H1 (cell line): ENCODE measurements at regions not wholly inside any gene's neighbourhood (a gene's known extent, or its start where the extent isn't known, plus 50 kb on each side); places are given as distances from the start of the nearest gene placed in this dataset.

ENCODE experiments used
- CTCF ChIA-PET: fragments of 300-600 bp; sonication (Branson Sonifier 250); formaldehyde crosslinking; loops from one replicate; lab custom pipeline; 2021; ENCODE audit not compliant: partially characterized antibody; lab: Charles Lee
- POLR2A ChIA-PET: fragments of 300-600 bp; sonication (Branson Sonifier 250); formaldehyde crosslinking; loops from one replicate; lab custom pipeline; 2021; ENCODE audit warnings: inconsistent platforms; ENCODE audit not compliant: partially characterized antibody; lab: Charles Lee
- DNase-seq, 2 experiments: peaks; one replicate each; pipeline versions ENCODE4 v3.0.0 to v3.0.0-alpha.2; 2010 to 2022; ENCODE audit warnings: low spot score in 2 of 2, low read depth in 1 of 2, mixed read lengths in 1 of 2
- FAIRE-seq: peaks from 2 replicates; lab custom pipeline; 2011; peaks lifted over from hg19 to GRCh38; lab: Jason Lieb, UNC
- H2AFZ ChIP-seq: 2 replicates; pipeline ENCODE4 v1.8.1; 2012; ENCODE audit warnings: low read length, inconsistent platforms
- H2AK5ac ChIP-seq: 2 replicates; pipeline ENCODE4 v1.6.1; 2013; ENCODE audit warnings: low read depth, low read length
- H2BK120ac ChIP-seq: replicated peaks from 2 replicates; pipeline ENCODE3; 2013; ENCODE audit warnings: low read depth, low read length, inconsistent platforms
- H2BK12ac ChIP-seq: 2 replicates; pipeline ENCODE4 v1.6.1; 2013; ENCODE audit warnings: low read depth, low read length
- H2BK15ac ChIP-seq: 2 replicates; pipeline ENCODE4 v1.6.1; 2013; ENCODE audit warnings: low read length
- H2BK20ac ChIP-seq: 2 replicates; pipeline ENCODE4 v1.6.1; 2013; ENCODE audit warnings: low read length
- H2BK5ac ChIP-seq: 2 replicates; pipeline ENCODE4 v1.6.1; 2013; ENCODE audit warnings: low read depth, low read length
- H3K14ac ChIP-seq: 2 replicates; pipeline ENCODE4 v1.6.1; 2013; ENCODE audit warnings: inconsistent platforms; ENCODE audit not compliant: insufficient read length
- H3K18ac ChIP-seq: 2 replicates; pipeline ENCODE4 v1.6.1; 2013; ENCODE audit warnings: low read length; ENCODE audit errors: extremely low read depth
- H3K23ac ChIP-seq: 2 replicates; pipeline ENCODE4 v1.6.1; 2013; ENCODE audit warnings: inconsistent platforms; ENCODE audit not compliant: insufficient read length
- H3K23me2 ChIP-seq: 2 replicates; pipeline ENCODE4 v1.6.1; 2013; ENCODE audit warnings: low read depth, low read length
- H3K27ac ChIP-seq: 2 replicates; pipeline ENCODE4 v1.6.1; 2011; ENCODE audit warnings: low read depth, low read length, inconsistent platforms
- H3K27me3 ChIP-seq, 4 experiments: replicated peaks in 1 of 4; 1 replicate in 1 of 4; 2 replicates in 3 of 4; pipeline versions ENCODE4 v1.6.1 to v1.8.1; 2011 to 2013; ENCODE audit warnings: low read length in 3 of 4, mild to moderate bottlenecking in 3 of 4, inconsistent platforms in 2 of 4, mixed read lengths in 2 of 4, moderate library complexity in 1 of 4; ENCODE audit not compliant: control insufficient read depth in 3 of 4, insufficient read depth in 3 of 4; ENCODE audit errors: extremely low read depth in 1 of 4
- H3K36me3 ChIP-seq, 4 experiments: 2 replicates each; pipeline versions ENCODE4 v1.6.1 to v1.8.1; 2011 to 2013; ENCODE audit warnings: mild to moderate bottlenecking in 4 of 4, low read length in 3 of 4, moderate library complexity in 2 of 4, control low read depth in 1 of 4, inconsistent platforms in 1 of 4; ENCODE audit not compliant: insufficient read depth in 4 of 4, control insufficient read depth in 2 of 4
- H3K4ac ChIP-seq: replicated peaks from 2 replicates; pipeline ENCODE3; 2013; ENCODE audit warnings: low read length, low read depth, mixed read lengths, inconsistent platforms; ENCODE audit not compliant: insufficient read length
- H3K4me1 ChIP-seq, 4 experiments: replicated peaks in 1 of 4; 1 replicate in 1 of 4; 2 replicates in 3 of 4; pipeline versions ENCODE4 v1.6.1 to v1.8.1; 2011 to 2013; ENCODE audit warnings: low read length in 3 of 4, inconsistent platforms in 2 of 4, mixed read lengths in 1 of 4; ENCODE audit not compliant: insufficient read depth in 4 of 4, control insufficient read depth in 3 of 4
- H3K4me2 ChIP-seq, 2 experiments: 2 replicates each; pipeline versions ENCODE4 v1.6.1 to v1.8.1; 2011 to 2013; ENCODE audit warnings: low read depth in 2 of 2, low read length in 2 of 2, control low read depth in 1 of 2, inconsistent platforms in 1 of 2, mild to moderate bottlenecking in 1 of 2; ENCODE audit not compliant: insufficient read depth in 1 of 2
- H3K4me3 ChIP-seq, 4 experiments: fragments of 200-600, 300-600 bp in 1 of 4; sonication (generic), shearing (Covaris generic), sonication (Bioruptor Twin) in 1 of 4; 2 replicates each; pipeline versions ENCODE4 v1.5.1 to v1.8.1; 2011 to 2016; ENCODE audit warnings: low read length in 4 of 4, low read depth in 3 of 4, control low read depth in 2 of 4, inconsistent platforms in 2 of 4, mild to moderate bottlenecking in 2 of 4, mixed read lengths in 1 of 4, moderate library complexity in 1 of 4; ENCODE audit not compliant: insufficient read depth in 2 of 4; ENCODE audit errors: extremely low read depth in 1 of 4
- H3K56ac ChIP-seq: replicated peaks from 2 replicates; pipeline ENCODE3; 2013; ENCODE audit warnings: low read depth, mild to moderate bottlenecking, mixed read lengths, low read length, inconsistent platforms; ENCODE audit not compliant: insufficient read length
- H3K79me1 ChIP-seq: 2 replicates; pipeline ENCODE4 v1.6.1; 2013; ENCODE audit warnings: low read depth, low read length, control low read depth
- H3K79me2 ChIP-seq, 2 experiments: 2 replicates each; pipeline versions ENCODE4 v1.6.1 to v1.8.1; 2012 to 2013; ENCODE audit warnings: low read length in 2 of 2, mild to moderate bottlenecking in 2 of 2, inconsistent platforms in 1 of 2; ENCODE audit not compliant: insufficient read depth in 2 of 2, control insufficient read depth in 1 of 2
- H3K9ac ChIP-seq, 4 experiments: replicated peaks in 1 of 4; 1 replicate in 1 of 4; 2 replicates in 3 of 4; pipeline versions ENCODE4 v1.6.1 to v1.8.1; 2011 to 2013; ENCODE audit warnings: low read depth in 3 of 4, low read length in 3 of 4, control low read depth in 2 of 4, mild to moderate bottlenecking in 2 of 4, moderate library complexity in 2 of 4, inconsistent platforms in 1 of 4; ENCODE audit errors: extremely low read depth in 1 of 4
- H3K9me3 ChIP-seq, 2 experiments: 2 replicates each; pipeline versions ENCODE4 v1.6.1 to v1.8.1; 2012 to 2013; ENCODE audit warnings: mild to moderate bottlenecking in 2 of 2, moderate library complexity in 2 of 2, control low read depth in 1 of 2, inconsistent platforms in 1 of 2, low read depth in 1 of 2, low read length in 1 of 2, mixed read lengths in 1 of 2; ENCODE audit not compliant: insufficient read depth in 2 of 2
- H4K20me1 ChIP-seq, 2 experiments: replicated peaks in 1 of 2; 2 replicates each; pipeline versions ENCODE3 to v1.8.1; 2011 to 2013; ENCODE audit warnings: inconsistent platforms in 2 of 2, low read length in 2 of 2, mild to moderate bottlenecking in 1 of 2; ENCODE audit not compliant: insufficient read depth in 2 of 2, control insufficient read depth in 1 of 2
- H4K5ac ChIP-seq: 2 replicates; pipeline ENCODE4 v1.6.1; 2013; ENCODE audit warnings: low read length, low read depth, mixed read lengths, inconsistent platforms; ENCODE audit not compliant: insufficient read length
- H4K8ac ChIP-seq: 2 replicates; pipeline ENCODE4 v1.8.0; 2013; ENCODE audit warnings: mild to moderate bottlenecking, moderate library complexity, low read length, inconsistent platforms; ENCODE audit not compliant: insufficient read depth; ENCODE audit errors: extremely low read depth
- H4K91ac ChIP-seq: replicated peaks from 2 replicates; pipeline ENCODE3; 2013; ENCODE audit warnings: low read length, mixed read lengths, inconsistent platforms; ENCODE audit not compliant: insufficient read length
- ASH2L ChIP-seq: fragments of 200-600, 300-600 bp; sonication (generic); IDR thresholded peaks from one replicate; pipeline ENCODE4 v1.7.1; 2017; ENCODE audit warnings: low read length
- CTBP2 ChIP-seq: IDR thresholded peaks from 2 replicates; pipeline ENCODE4 v1.7.0; 2011; ENCODE audit warnings: borderline replicate concordance, mild to moderate bottlenecking, moderate library complexity, mixed read lengths, low read length; ENCODE audit not compliant: insufficient read depth, insufficient read length
- GABPA ChIP-seq: IDR thresholded peaks from 2 replicates; pipeline ENCODE4 v1.6.1; 2011; ENCODE audit warnings: mild to moderate bottlenecking, low read length, moderate library complexity, borderline replicate concordance; ENCODE audit not compliant: insufficient read depth
- KDM4A ChIP-seq: IDR thresholded peaks from one replicate; pipeline ENCODE4 v1.7.1; 2012; ENCODE audit warnings: low read depth, mild to moderate bottlenecking, moderate library complexity, low read length, inconsistent platforms; ENCODE audit not compliant: severe bottlenecking
- WGBS, 2 experiments: shearing (Covaris generic) in 1 of 2; methylation state at CpG; one replicate each; pipeline versions ENCODE4 v1.1.6 to v1.1.7; 2013 to 2015; ENCODE audit warnings: low lambda C conversion rate in 2 of 2, mixed read lengths in 2 of 2, inconsistent platforms in 1 of 2, low coverage in 1 of 2, missing lambda C conversion rate in 1 of 2; ENCODE audit not compliant: insufficient replicate concordance in 2 of 2, insufficient coverage in 1 of 2, insufficient read length in 1 of 2; ENCODE audit errors: extremely low coverage in 1 of 2, missing lambda C conversion rate in 1 of 2; 5-methylcytosine and 5-hydroxymethylcytosine counted together
- TF ChIP-seq, protein P1 (sequence below): IDR thresholded peaks from 2 replicates; pipeline ENCODE4 v1.6.1; 2012; ENCODE audit warnings: low read length, inconsistent platforms

DNA sequence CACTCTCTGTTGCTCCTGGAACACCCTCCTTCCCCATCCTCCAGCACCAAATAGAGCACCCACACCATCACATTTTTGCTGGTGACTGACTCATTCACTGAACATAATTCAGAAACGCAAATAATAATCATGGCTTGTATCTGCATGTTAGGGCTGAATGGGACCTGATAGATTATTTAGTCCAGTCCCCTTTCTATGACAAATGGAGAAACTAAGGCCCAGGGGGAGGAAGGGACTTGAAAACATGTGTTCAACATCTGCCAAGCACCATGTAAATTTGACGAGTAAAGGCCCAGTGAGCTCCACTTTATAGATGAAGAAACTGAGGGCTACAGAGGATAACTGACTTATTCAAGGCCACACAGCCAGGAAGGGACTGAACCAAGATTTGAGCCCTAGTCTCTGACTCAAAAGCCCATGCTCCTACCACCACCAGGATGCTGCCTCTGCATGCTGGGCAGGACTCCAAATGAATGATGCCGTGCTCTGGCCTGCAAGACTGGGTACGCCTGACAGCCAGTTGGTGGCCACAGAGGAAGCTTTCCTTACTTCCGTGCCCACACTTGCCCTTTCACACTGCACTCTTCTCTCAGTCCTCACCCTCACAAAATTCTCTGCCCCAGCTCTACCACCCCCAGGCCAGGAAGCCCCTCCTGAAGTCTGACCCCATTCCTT lies 133.3 kb upstream of the PJA1 start:
- Histone ChIP-seq H3K4ac (no peak overlapping the region), H2AFZ (no peak overlapping the region), H4K5ac (no peak overlapping the region), H2BK12ac (no peak overlapping the region), H3K79me2 (no peaks in the 10 kb centered on the region), H3K9me3 (no peaks in the 10 kb centered on the region), H2AK5ac (no peak overlapping the region), H2BK15ac (no peak overlapping the region), H3K23ac (no peak overlapping the region), H3K23me2 (no peaks in the 10 kb centered on the region), H3K18ac (no peak overlapping the region), H4K20me1 (no peaks in the 10 kb centered on the region), H4K8ac (no peak overlapping the region), H3K36me3 (no peaks in the 10 kb centered on the region), H3K79me1 (no peaks in the 10 kb centered on the region), H4K91ac (no peak overlapping the region), H3K56ac (no peak overlapping the region), H3K4me2 (no peak overlapping the region), H3K9ac (no peak overlapping the region), H3K4me3 (no peak overlapping the region), H3K27ac (no peak overlapping the region), H3K4me1 (0 out of 7 replicates have a peak, but pooled peaks cover 0 to 2% (median 0%) of the 10 kb centered on the region in 4 experiments), H2BK120ac (no peak overlapping the region), H3K27me3 (no peaks in the 10 kb centered on the region), H3K14ac (no peak overlapping the region), H2BK20ac (no peak overlapping the region), H2BK5ac (no peak overlapping the region)
- WGBS, 2 experiments, result 85% methylated on average over 5 of the region's 5 CpGs; no CpG with 5 or more reads in 1 of the 2 experiments
- ChIA-PET POLR2A (no interaction called here), CTCF (interaction anchor here (1.5 kb wide), 1 partner anchor 76 kb away, joined by 3 read pairs; no protein-coding TSS in a partner anchor)
- DNase-seq (no peak), FAIRE-seq (no peak)
- TF ChIP-seq CTBP2 (no peak), ASH2L (no peak), KDM4A (no peak), GABPA (no peak)
- TF ChIP-seq, protein P1, sequence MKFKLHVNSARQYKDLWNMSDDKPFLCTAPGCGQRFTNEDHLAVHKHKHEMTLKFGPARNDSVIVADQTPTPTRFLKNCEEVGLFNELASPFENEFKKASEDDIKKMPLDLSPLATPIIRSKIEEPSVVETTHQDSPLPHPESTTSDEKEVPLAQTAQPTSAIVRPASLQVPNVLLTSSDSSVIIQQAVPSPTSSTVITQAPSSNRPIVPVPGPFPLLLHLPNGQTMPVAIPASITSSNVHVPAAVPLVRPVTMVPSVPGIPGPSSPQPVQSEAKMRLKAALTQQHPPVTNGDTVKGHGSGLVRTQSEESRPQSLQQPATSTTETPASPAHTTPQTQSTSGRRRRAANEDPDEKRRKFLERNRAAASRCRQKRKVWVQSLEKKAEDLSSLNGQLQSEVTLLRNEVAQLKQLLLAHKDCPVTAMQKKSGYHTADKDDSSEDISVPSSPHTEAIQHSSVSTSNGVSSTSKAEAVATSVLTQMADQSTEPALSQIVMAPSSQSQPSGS, result no peak
